ENCODE measurements at regions not wholly inside any gene's neighbourhood (a gene's known extent, or its start where the extent isn't known, plus 50 kb on each side); places are given as distances from the start of the nearest gene placed in this dataset.

DNA sequence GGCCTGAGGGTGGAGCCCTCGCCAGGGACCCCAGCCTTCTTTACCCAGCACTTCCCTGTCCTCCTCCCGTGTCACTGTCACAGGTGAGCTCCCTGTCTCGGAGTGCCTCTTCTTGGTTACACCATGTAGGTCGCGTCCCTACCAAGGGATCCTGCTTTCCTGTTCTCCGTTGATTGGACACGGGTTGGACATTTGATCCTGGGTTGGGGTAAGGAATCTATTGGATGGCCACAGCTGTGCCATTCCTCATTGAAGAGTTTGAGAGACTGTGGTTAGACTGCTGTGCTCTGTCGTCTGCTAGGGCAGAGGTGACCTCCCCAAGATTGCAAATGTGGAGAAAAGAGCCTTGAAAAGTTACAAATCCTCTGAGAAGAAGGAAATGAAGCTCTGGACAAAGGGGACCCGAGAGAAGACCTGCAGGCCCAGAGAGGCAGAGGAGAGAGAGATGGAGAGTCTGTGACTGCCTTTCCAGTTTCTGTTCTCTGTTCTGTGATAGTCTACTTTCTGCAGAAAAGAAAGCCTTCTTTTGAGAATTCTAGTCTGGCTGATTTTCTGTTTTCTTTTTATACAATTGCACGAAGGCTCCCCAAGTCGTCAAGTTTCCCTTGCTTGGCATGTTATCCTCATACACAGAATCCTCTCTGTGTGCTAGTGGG, 325.7 kb upstream of the RGMA start:
- Histone ChIP-seq H3K36me3 (ENCODE audit: control insufficient read depth in 2 of 4, insufficient read depth in 4 of 4, low read length in 3 of 4) (no peaks in the 10 kb centered on the region), H3K4me1 (replicated peaks in 1 of 4; ENCODE audit: control insufficient read depth in 3 of 4, insufficient read depth in 4 of 4, low read length in 3 of 4) (no peaks in the 10 kb centered on the region; a peak in 1 of 7 replicates), H2BK15ac (ENCODE audit: low read length) (no peak overlapping the region), H3K9ac (replicated peaks in 1 of 4; ENCODE audit: extremely low read depth in 1 of 4, low read depth in 3 of 4, low read length in 3 of 4) (no peak overlapping the region), H3K27ac (ENCODE audit: low read depth, low read length) (no peak overlapping the region), H4K5ac (ENCODE audit: insufficient read length, low read depth, low read length) (no peak overlapping the region), H3K14ac (ENCODE audit: insufficient read length) (no peak overlapping the region), H2BK120ac (replicated peaks; ENCODE audit: low read depth, low read length) (no peak overlapping the region), H3K79me2 (ENCODE audit: control insufficient read depth in 1 of 2, insufficient read depth in 2 of 2, low read length in 2 of 2) (no peaks in the 10 kb centered on the region), H3K27me3 (replicated peaks in 1 of 4; ENCODE audit: control insufficient read depth in 3 of 4, extremely low read depth in 1 of 4, insufficient read depth in 3 of 4, low read length in 3 of 4) (no peaks in the 10 kb centered on the region), H3K4me2 (ENCODE audit: insufficient read depth in 1 of 2, low read depth in 2 of 2, low read length in 2 of 2) (no peak overlapping the region), H3K4ac (replicated peaks; ENCODE audit: insufficient read length, low read depth, low read length) (no peak overlapping the region), H3K56ac (replicated peaks; ENCODE audit: insufficient read length, low read depth, low read length) (no peak overlapping the region), H2BK12ac (ENCODE audit: low read depth, low read length) (no peak overlapping the region), H4K20me1 (replicated peaks in 1 of 2; ENCODE audit: control insufficient read depth in 1 of 2, insufficient read depth in 2 of 2, low read length in 2 of 2) (no peaks in the 10 kb centered on the region), H3K79me1 (ENCODE audit: low read depth, low read length) (no peaks in the 10 kb centered on the region), H2AK5ac (ENCODE audit: low read depth, low read length) (no peak overlapping the region), H2BK20ac (ENCODE audit: low read length) (no peak overlapping the region), H2BK5ac (ENCODE audit: low read depth, low read length) (0 out of 2 replicates have a peak overlapping the region, but pooled peaks have one; percentile 19), H3K18ac (ENCODE audit: extremely low read depth, low read length) (no peak overlapping the region), H3K23me2 (ENCODE audit: low read depth, low read length) (0 out of 2 replicates have a peak, but pooled peaks cover 3% of the 10 kb centered on the region), H4K8ac (ENCODE audit: extremely low read depth, insufficient read depth, low read length) (no peak overlapping the region), H3K23ac (ENCODE audit: insufficient read length) (no peak overlapping the region), H3K4me3 (ENCODE audit: extremely low read depth in 1 of 4, insufficient read depth in 2 of 4, low read depth in 3 of 4, low read length in 4 of 4) (no peak overlapping the region), H4K91ac (replicated peaks; ENCODE audit: insufficient read length, low read length) (no peak overlapping the region), H3K9me3 (ENCODE audit: insufficient read depth in 2 of 2, low read depth in 1 of 2, low read length in 1 of 2) (no peaks in the 10 kb centered on the region), H2AFZ (ENCODE audit: low read length) (no peak overlapping the region)
- FAIRE-seq (no peak), DNase-seq (ENCODE audit: low read depth in 1 of 2, low spot score in 2 of 2) (no peak)
- POLR2A ChIA-PET (ENCODE audit: partially characterized antibody), result interaction anchor here (0.6 kb wide), 1 partner anchor 1835 kb away, joined by 3 read pairs; no protein-coding TSS in a partner anchor
- CTCF ChIA-PET (ENCODE audit: partially characterized antibody), result interaction anchor here (0.6 to 1.0 kb wide), 2 partner anchors 23 to 159 kb away, joined by 3 to 4 read pairs; no protein-coding TSS in a partner anchor
- 89% methylated on average over 11 of the region's 11 CpGs; no CpG with 5 or more reads in 1 of the 2 experiments for WGBS, 2 experiments (ENCODE audit: extremely low coverage in 1 of 2, insufficient coverage in 1 of 2, insufficient read length in 1 of 2, insufficient replicate concordance in 2 of 2, low coverage in 1 of 2, low lambda C conversion rate in 2 of 2, missing lambda C conversion rate in 1 of 2)
- TF ChIP-seq CHD1 (IDR thresholded peaks at IDR 0.05; ENCODE audit: low read depth, low read length) (no peak), SIN3A (conservative IDR thresholded peaks at IDR 0.05 in 1 of 2, IDR thresholded peaks at IDR 0.05 in 1 of 2; ENCODE audit: low read depth in 1 of 2, low read length in 2 of 2) (no peak), TCF12 (IDR thresholded peaks at IDR 0.05; ENCODE audit: low read depth, low read length) (no peak), KDM4A (IDR thresholded peaks at IDR 0.05; ENCODE audit: low read depth, low read length, severe bottlenecking) (no peak)

All from H1 (cell line).